Bone marrow (tissue), 2 donors: ENCODE measurements at regions not wholly inside any gene's neighbourhood (a gene's known extent, or its start where the extent isn't known, plus 50 kb on each side); places are given as distances from the start of the nearest gene placed in this dataset.
A peak's percentile ranks its signal among the peaks of the same experiment; 100 is the strongest.
"Not testable (repeated sequence)": the region's sequence is repeated elsewhere in the genome, so short reads cannot be mapped to it uniquely, and the experiment has no call there.

Source experiments
- DNase-seq, 2 donors: peaks; one replicate each; lab custom pipeline; 2025; lab: John Stamatoyannopoulos, UW

DNA sequence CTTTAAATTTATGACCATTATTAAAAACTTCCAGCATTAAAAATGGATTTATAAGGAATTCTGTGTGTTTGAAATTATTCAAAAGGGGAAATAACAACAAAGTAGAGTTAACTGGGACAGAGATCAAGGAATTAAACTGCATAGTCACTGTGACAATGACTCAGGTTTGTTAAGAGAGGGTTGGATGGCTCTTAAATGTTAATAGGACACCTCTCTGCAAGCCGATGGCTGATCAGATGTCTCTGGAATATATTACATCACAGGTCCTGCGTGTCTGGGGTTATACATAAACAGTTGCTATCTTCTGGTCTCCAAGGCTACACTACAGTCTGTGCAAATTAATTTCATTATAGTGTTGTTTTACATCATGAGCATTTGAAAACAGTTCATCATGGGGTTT is 574.3 kb downstream of the COL12A1 start:
- DNase-seq = no peak

DNA sequence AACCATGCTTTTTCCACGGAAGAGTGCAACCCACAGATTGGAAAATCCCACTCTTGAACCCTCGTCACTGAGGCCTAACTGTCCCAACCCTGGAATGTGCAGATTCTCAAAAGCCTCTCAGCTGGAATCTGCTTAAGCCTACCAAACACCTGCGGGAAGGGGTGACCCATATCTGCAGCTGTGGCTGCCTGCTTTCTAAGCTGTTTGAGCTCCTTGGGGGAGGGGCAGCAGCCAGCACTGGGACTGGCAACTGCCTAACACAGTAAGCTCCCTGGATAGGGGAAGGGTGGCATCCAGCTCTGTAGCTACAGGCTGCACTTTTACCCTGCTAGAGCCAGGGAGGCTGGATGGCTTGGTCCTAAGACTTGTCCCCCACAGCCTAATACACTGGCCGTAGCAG is 579.6 kb downstream of the COL12A1 start:
- no peak for DNase-seq

DNA sequence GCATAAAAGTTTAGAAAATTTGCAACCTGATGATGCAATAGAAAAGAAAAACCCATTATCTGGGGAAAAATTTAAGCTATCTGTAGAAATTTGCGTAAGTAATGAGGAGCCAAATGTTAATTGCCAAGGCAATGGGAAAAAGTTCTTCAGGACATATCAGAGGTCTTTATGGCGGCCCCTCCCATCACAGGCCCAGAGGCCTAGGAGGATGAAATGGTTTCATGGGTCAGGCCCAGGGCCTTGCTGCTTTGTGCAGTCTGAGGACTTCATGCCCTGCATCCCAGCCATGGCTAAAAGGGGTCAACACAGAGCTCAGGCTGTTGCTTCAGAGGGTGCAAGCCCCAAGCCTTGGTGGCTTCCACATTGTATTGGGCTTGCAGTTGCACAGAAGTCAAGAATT is 582.8 kb downstream of the COL12A1 start:
- DNase-seq = no peak

DNA sequence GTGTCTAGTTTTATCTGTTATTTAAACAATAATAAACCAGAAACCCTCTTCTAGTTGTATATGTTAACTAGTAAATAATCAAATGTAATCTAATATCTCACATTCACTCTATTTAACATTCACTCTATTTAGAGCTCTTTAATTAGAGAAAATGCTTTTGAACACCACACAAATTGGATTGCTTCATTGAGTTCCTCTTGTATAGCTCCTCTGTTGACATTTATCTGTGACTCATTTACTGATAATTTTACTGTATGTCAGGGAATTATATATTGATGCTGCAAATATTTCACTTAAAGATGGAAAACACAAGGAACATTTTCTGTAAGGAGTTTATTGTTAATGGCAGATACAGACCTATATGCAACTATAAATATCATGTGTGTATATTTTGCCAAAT is 594.6 kb downstream of the COL12A1 start:
- no peak for DNase-seq

DNA sequence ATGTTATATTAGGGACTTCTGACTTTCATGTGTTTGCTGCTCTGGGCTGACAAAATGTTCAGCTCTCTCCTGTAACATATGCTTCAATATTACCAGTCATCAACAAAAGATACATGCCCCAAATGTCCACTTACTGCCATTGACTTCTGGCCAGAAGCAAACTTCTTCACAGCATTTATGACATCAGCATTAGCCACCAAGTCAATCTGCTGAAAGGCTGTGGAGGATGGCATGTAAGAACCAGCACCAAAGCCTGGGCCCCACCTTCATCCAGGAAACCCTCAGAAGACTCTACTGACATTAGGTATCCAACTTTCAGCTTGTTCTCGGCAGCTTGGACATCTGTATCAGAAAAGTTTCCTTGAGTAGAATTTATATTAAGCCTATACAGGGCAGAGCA is 595.5 kb downstream of the COL12A1 start:
- DNase-seq = no peak

DNA sequence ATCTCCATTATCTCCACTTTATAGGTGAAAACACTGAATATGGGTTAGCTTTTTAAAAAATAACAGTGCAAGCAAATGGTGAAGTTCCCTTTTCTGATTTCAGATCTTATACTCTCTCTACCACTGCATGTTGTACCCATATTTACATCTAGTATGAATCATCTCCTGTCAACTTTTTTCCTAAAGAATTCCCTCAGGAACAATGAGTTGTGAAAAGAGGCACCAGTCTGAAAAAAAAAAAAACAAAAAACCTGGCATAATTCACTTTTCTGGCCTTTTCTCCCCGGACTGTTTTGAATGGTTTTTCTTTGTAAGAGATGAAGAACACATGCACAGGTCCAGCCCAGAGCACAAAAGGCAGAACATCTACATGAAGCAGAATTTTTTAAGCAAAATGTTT is 596.0 kb downstream of the COL12A1 start:
- no peak for DNase-seq

DNA sequence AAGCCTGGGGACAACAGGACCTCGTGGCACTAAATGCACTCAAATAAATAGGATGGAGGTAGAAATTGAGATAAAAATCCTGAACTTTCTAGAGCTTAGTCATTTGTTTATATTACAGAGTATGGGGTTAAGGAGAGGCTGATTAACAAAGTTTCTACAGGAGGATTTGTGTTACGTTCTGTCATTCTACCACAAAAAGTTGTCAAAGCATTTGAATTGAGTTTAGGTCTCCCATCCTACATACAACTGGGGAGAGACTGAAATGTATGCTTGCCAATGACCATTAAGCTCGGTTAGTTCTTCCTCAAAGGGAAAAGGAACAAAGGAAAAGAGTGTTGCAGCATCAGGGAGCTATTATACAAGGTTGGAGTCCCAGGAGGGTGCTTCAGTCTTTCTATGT is 597.9 kb downstream of the COL12A1 start:
- no peak for DNase-seq

- DNase-seq = no peak
Observed at GRCh38 chr6:74607468-74607867, 598.4 kb downstream of the COL12A1 start.

DNA sequence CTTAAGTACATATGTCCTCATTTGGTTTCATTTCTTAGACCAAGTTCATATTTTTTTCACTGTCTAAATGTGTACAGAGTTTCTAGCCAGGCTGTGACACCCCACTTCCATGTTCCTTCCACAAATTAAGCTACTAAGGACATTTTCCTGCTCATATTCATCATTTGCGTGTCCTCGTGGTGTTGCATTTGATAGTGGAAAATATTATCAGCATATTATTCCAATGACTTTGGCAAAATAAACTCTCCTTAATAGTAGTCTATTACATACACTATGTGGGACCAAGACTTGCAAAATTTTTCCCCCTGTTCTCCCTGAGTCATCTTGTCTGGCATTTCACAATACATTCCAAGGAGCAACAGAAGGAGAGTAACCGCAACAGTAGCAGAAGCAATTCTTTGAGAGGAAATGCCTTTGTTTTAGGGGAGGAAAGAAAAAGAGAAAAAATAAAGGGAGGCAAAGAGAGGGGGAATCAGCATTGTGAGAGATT is 599.2 kb downstream of the COL12A1 start:
- DNase-seq = peak in 1 of 2 donors; percentile 1

DNA sequence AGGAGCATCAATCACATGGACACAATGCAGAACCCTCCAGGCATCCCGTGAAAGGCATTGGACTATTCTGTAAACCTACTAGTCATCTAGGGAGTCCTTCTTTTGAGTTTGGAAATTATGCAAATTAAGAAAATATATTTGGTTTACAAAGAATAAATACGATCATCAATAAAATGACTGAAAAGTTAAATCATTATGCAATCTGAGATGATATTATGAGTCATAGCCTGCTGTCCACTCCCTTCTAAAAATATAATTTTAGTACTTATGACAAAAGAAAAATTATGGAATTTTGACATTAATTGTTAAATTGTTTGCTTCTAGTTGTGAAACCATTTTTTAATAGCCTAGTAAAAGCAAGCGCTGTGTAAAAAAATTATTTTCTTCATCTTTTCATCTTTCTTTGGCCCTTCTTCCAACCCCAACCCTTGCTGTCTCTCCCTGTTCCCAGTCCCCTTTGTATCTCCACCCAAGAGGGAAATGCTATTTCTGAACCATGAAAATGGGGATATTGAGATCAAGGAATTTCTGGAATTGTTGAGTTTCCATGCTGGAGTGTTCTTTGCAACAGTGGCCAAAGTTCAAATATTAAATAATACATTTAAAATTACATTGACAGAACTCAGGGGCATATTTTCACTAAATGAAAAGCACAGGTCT is 599.8 kb downstream of the COL12A1 start:
- no peak for DNase-seq

GRCh38 chr6:74604279-74604678 is 601.6 kb downstream of the COL12A1 start:
- no peak for DNase-seq

DNA sequence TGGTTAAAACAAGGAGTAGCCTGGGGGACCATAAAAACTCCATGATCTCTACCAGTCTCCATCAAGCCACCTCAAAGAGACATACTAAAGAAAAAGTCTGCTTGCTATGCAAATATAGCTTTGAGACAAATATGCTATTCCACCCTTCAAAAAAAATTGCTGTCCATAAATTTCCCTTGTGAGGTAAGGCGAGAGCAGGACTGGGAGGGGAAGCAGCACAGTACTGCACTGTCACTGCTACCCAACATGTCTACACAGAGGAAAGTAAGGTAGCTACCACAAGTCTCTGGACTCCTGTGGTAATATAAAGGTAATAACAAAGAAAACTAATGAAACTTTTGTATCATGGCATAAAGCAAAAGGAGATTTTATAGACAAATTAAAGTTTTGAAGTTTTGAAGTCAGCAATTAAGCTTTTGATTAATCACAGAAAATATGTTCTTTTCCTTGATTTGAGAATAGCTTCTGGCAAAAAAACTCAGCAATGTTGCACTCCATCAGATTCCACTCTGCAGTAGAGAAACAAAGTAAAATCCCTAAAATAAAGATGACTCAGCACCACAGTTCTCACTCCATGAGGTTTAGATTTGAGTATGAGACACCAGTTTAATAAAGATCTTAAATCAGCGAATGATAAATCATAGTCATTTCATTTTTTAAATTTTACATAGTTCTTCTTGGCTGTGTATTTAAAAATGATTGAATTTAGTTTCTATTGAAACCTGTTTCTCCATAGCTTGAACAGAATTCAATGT is 602.4 kb downstream of the COL12A1 start:
- no peak for DNase-seq

DNA sequence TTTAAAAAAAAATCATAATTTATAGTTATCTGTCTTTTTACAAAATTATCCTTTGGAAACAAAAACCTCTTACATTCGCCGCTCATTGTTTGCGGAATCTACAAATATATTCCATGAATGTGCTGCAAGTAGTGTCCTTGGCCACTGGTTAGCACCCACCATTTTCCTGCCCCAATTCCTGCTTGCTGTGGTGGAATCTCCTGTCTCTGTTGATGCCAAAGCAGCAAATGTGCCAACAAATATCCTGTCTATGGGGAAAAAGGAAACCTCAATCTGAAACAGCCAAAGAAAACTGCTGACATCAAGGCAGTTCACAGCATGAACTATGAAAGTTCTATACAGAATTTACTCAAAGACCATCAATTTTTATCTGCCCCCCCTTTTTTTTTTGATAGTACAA is 603.6 kb downstream of the COL12A1 start:
- DNase-seq = no peak

GRCh38 chr6:74598462-74599393 is 607.1 kb downstream of the COL12A1 start:
- no peak for DNase-seq

DNA sequence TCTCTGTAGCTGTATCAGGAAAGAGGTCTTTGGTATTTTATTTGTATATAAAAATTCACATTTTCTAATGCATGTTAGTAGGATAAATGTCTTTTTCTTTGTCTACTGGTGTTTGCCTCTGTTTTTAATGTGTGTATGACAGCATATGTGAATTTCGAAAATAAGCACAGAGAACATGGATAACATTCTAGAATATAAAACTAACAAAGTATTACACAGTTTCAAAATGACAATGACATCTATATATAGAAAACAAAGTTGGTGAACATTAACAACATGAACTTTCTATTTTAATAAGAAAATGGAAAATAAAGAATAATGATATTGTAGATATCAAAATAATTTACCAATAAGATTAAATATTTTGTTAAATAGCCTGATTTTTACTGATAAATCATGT is 608.0 kb downstream of the COL12A1 start:
- DNase-seq = no peak

GRCh38 chr6:74597266-74597665 is 608.6 kb downstream of the COL12A1 start:
- DNase-seq = peak in 1 of 2 donors; percentile 34

DNA sequence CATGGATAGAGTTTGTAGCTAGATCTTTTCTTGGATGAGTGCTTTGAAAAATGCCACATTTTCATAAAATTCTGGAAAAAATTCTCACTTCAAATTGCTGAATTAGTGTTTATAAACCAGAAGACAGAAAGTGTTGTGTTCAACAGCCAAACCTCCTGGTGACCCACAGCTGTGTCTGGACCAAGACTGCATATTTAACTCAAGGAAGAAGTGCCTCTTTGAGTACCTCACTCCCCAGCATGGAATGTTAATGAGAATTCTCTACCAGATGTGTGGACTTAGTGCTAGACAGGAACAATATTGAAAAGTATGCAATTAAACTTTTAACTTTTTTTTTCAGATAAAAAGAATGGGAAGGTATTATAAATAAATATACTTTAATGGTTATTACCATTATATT is 609.3 kb downstream of the COL12A1 start:
- DNase-seq = no peak

GRCh38 chr6:74594350-74594749 is 611.5 kb downstream of the COL12A1 start:
- DNase-seq = not testable (repeated sequence)

GRCh38 chr6:74588094-74588832 is 617.6 kb downstream of the COL12A1 start:
- no peak for DNase-seq

GRCh38 chr6:74587386-74587785 is 618.5 kb downstream of the COL12A1 start:
- no peak for DNase-seq

GRCh38 chr6:74585753-74586152 is 620.1 kb downstream of the COL12A1 start:
- DNase-seq = no peak

GRCh38 chr6:74581681-74582080 is 624.2 kb downstream of the COL12A1 start:
- DNase-seq = no peak
